H7 (cell line): ENCODE measurements at regions not wholly inside any gene's neighbourhood (a gene's known extent, or its start where the extent isn't known, plus 50 kb on each side); places are given as distances from the start of the nearest gene placed in this dataset.

Source experiments
- DNase-seq: peaks from one replicate; pipeline ENCODE4 v3.0.0; 2012
- H3K27me3 ChIP-seq: 2 replicates; pipeline ENCODE4 v1.6.0; 2011; ENCODE audit warnings: mild to moderate bottlenecking, low read length; ENCODE audit not compliant: control insufficient read depth, insufficient read depth
- H3K36me3 ChIP-seq: replicated peaks from 2 replicates; pipeline ENCODE4 v1.5.1; 2011; ENCODE audit warnings: low read length; ENCODE audit not compliant: control insufficient read depth, insufficient read depth
- H3K4me3 ChIP-seq: 2 replicates; pipeline ENCODE4 v1.5.1; 2011; ENCODE audit warnings: low read depth, mild to moderate bottlenecking, control low read depth, low read length, moderate library complexity; ENCODE audit not compliant: insufficient read depth

- H3K4me3 ChIP-seq: no peak overlapping the region
- H3K27me3 ChIP-seq: peaks cover 6% of the 10 kb centered on the region
- DNase-seq: no peak
- H3K36me3 ChIP-seq: no peaks in the 10 kb centered on the region
These were observed 196.4 kb downstream of the OPA1 start for GRCh38 chr3:193789455-193789854.

- Histone ChIP-seq H3K36me3 (no peaks in the 10 kb centered on the region), H3K27me3 (peaks cover 6% of the 10 kb centered on the region), H3K4me3 (no peak overlapping the region)
- no peak for DNase-seq
These were observed 197.3 kb downstream of the OPA1 start for GRCh38 chr3:193790086-193790990.

DNA sequence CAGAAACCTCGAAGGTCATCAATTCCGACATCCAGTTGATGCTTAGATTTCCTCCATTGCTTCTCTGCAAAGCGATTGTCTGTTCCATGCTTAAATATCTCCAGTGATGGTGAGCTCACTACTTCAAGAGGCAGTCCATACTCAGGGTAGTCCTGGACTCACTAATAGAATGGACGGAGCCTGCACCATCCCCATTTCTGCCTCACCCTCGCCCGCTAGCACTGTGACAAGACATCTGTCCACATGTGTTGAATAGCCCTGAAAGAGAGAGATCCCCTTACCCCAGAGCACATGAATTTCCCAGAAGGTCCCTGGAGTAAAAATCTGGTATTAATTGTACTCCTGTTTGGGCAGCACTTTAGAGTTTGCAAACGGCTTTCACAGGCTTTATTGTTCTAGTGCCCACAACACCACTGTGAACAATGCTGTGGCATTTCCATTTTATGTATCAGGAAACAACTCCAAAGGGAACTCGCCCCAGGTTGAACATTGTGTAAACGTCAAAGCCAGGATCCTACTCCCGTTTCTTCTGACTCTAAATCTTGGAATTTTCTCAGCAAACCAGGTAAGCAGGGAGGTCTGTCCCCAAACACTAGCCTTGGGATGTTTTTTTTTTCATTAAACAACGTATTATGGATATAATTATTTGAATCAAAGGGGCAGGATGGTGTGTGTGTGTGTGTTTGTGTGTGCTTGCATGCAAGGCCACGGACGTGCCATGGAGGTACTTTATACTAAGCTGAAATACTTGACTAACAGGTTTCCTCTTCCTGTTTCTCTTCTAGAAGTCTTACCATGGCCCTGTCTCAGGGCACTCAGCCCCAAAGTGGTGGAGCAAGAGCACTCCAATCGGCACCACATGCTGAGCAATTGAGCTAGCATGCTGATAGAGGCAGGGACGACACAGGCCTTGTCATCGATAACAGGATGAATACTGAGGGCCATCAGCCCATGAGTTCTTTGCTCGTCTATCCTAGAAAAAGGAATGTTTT, 198.3 kb downstream of the OPA1 start:
- Histone ChIP-seq H3K36me3 (no peaks in the 10 kb centered on the region), H3K4me3 (no peak overlapping the region), H3K27me3 (peaks cover 6% of the 10 kb centered on the region)
- no peak for DNase-seq

- DNase-seq: no peak
- Histone ChIP-seq H3K4me3 (no peak overlapping the region), H3K36me3 (no peaks in the 10 kb centered on the region), H3K27me3 (peaks cover 2% of the 10 kb centered on the region)
These were observed 200.1 kb downstream of the OPA1 start for GRCh38 chr3:193793123-193793522.

- no peak overlapping the region for H3K4me3 ChIP-seq
- no peaks in the 10 kb centered on the region for H3K36me3 ChIP-seq
- no peak for DNase-seq
- peaks cover 2% of the 10 kb centered on the region for H3K27me3 ChIP-seq
These were observed 201.2 kb downstream of the OPA1 start for GRCh38 chr3:193794002-193794881.

- H3K36me3 ChIP-seq: no peaks in the 10 kb centered on the region
- H3K27me3 ChIP-seq: peaks cover 2% of the 10 kb centered on the region
- DNase-seq: no peak
- no peak overlapping the region for H3K4me3 ChIP-seq
These were observed 202.2 kb downstream of the OPA1 start for GRCh38 chr3:193795062-193795690.

DNA sequence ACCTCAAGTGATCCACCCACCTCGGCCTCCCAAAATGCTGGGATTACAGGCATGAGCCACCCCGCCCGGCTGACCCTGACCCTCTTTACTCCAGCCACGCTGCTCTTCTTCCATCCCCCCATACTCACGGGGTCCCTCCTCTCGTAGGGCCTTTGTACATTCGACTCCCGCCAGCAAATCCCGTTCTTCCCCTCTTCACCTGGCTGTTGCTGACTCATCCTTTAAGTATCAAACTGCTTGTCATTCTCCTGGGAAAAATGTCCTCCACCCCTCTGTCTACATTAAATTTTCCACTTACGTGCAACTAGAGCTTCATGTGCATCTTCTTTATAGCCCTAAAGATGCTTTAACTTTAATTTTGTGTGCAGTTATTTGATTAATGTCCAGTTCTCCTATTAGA, 203.1 kb downstream of the OPA1 start:
- Histone ChIP-seq H3K4me3 (no peak overlapping the region), H3K27me3 (no peaks in the 10 kb centered on the region; the same call in 1 of the 2 replicates), H3K36me3 (no peaks in the 10 kb centered on the region)
- no peak for DNase-seq

DNA sequence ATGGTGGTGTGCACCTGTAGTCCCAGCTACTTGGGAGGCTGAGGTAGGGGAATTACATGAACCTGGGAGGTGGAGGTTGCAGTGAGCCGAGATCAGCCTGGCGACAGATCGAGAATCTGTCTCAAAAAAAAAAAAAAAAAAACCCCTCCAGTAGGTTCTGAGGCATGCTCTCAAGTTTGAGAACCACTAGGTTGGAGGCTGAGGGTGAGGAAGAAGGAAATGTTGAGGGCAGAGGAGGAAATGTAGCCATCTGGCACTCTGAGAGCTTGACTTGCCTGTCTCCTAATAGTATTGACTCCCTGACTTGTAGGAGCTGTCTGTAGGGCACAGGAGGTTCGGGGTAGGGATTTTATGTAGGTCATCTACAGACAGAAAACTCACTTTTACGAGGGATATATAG, 204.6 kb downstream of the OPA1 start:
- DNase-seq: no peak
- no peak overlapping the region for H3K4me3 ChIP-seq
- H3K27me3 ChIP-seq: no peaks in the 10 kb centered on the region; the same call in 1 of the 2 replicates
- H3K36me3 ChIP-seq: no peaks in the 10 kb centered on the region

DNA sequence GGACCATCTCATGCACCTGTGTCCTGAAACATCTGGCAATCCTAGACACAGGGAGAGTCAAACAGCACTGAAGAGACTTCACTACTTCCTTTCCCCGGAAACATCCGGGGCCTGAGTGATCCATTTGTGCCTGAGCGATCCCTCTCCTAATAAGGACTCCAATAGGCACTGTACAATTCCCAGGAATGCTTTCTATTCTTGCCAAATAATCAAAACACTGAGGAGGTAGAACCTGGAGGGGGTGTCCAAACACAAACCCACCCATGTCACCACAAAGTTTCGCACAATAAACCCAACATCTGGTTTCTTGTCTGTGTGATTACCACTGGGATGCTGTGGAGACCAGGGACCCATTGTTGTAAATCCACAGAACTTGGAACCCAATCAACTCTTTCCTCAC, 205.0 kb downstream of the OPA1 start:
- DNase-seq: no peak
- Histone ChIP-seq H3K36me3 (no peaks in the 10 kb centered on the region), H3K27me3 (no peaks in the 10 kb centered on the region; the same call in 1 of the 2 replicates), H3K4me3 (no peak overlapping the region)

DNA sequence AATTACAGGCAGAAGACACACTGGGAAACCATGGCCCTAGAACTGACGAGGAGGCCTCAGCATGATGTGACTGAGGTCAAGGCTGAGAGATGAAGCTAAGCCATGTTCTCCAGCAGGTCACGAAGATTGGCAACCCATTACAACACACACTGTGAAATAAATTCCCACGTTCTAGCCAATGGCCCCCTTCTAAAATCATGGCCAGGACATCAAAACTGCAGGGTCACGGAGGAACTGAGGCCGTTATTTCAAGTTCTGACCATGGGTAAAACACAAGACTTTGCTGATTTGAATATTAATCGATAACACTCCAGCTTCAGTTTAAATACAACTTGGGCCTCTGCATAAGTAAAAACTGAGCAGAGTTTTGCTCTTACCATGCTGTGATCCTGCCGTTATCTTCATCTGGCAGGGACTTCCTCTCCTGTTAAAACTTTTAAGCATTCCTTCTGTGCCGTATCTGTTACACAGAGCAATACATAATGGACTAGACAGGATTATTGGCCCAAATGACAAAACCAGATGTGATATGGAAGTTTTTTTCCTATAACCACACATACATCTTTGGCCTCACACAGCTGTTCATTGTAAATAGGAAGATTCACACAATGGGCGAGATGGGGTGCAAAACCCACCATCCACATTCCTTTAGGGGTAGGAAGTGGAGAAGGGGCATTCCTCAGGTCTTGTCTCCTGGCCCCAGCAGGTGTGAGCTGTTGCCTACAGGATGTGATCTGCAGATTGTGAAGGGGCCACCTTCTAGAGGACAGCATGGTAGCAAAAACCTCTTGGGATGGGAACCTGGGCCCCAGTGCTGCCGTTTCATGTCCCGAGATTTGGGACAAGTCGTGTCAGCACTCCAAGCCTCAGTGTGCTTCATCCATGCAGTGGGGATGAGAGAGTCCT, 207.4 kb downstream of the OPA1 start:
- Histone ChIP-seq H3K36me3 (no peaks in the 10 kb centered on the region), H3K27me3 (no peaks in the 10 kb centered on the region), H3K4me3 (no peak overlapping the region)
- no peak for DNase-seq

- DNase-seq: no peak
- H3K36me3 ChIP-seq: no peaks in the 10 kb centered on the region
- no peak overlapping the region for H3K4me3 ChIP-seq
- H3K27me3 ChIP-seq: no peaks in the 10 kb centered on the region
These were observed 208.1 kb downstream of the OPA1 start for GRCh38 chr3:193801097-193801496.

DNA sequence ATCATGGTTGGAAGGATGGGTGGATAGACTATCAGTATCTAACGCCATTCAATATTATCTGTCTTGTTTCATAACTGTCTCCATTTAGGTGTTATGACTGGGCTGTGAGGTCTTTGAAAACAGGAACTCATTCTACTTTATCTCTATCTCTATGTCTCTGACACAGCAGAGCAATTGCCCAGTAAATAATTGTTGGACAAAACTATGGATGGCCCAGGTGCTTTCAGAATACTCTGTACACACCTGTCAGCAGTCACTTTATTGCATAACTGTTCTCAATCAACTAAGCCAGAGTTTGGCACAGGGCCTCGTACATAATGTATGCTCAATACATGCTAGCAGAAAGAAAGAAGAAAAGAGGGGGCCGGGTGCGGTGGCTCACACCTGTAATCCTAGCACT, 210.3 kb downstream of the OPA1 start:
- no peak for DNase-seq
- Histone ChIP-seq H3K4me3 (no peak overlapping the region), H3K27me3 (no peaks in the 10 kb centered on the region), H3K36me3 (no peaks in the 10 kb centered on the region)

DNA sequence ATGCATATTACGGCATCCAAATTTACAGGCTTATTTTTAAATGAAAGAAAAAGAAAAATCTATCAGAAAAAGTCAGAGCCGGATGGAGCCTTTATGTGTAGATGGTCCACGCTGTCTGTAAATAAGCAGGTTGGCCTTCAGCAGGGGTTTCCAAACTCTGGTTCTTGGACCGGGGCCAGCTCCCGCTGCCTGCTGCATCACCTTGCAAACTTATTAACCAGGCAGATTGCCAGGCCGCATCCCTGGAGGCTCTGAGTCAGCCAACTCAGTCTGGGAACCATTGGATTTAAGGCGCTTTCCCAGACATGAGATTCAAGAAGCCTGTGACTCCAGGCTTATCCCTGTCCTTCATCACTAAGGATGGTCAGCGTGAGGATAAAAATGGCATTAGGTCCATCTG, 212.4 kb downstream of the OPA1 start:
- H3K36me3 ChIP-seq: no peaks in the 10 kb centered on the region
- DNase-seq: no peak
- H3K4me3 ChIP-seq: no peak overlapping the region
- no peaks in the 10 kb centered on the region for H3K27me3 ChIP-seq
